ENCODE measurements at regions not wholly inside any gene's neighbourhood (a gene's known extent, or its start where the extent isn't known, plus 50 kb on each side); places are given as distances from the start of the nearest gene placed in this dataset.

- DNase-seq (ENCODE audit: low read depth, low spot score) (no peak), ATAC-seq (no peak)
- Histone ChIP-seq H3K27me3 (ENCODE audit: insufficient read depth, low read length) (no peaks in the 10 kb centered on the region), H3K36me3 (ENCODE audit: control insufficient read depth in 1 of 2, insufficient read depth in 2 of 2, low read length in 2 of 2) (no peaks in the 10 kb centered on the region), H3K27ac (ENCODE audit: low read depth, low read length) (no peak overlapping the region), H3K4me2 (ENCODE audit: low read length) (no peak overlapping the region), H3K9me2 (ENCODE audit: insufficient read depth) (no peaks in the 10 kb centered on the region), H3K9ac (ENCODE audit: low read length) (no peak overlapping the region), H3K9me3 (ENCODE audit: control insufficient read depth in 1 of 2, insufficient read depth in 1 of 2, low read depth in 1 of 2, low read length in 2 of 2) (no peaks in the 10 kb centered on the region), H3K79me2 (ENCODE audit: insufficient read depth, low read length) (no peaks in the 10 kb centered on the region), H2AFZ (ENCODE audit: low read depth, low read length, poor library complexity, severe bottlenecking) (no peak overlapping the region), H3K4me1 (ENCODE audit: control insufficient read depth in 1 of 2, insufficient read depth in 2 of 2, low read length in 2 of 2) (no peaks in the 10 kb centered on the region), H4K20me1 (ENCODE audit: insufficient read depth) (no peaks in the 10 kb centered on the region), H3K4me3 (replicated peaks in 1 of 2; ENCODE audit: low read depth in 1 of 2, low read length in 2 of 2) (no peak overlapping the region)
- no TSS peak for BruUV-seq (replicated peaks)
- CTCF ChIA-PET = no interaction called here
- TF ChIP-seq MAX (IDR thresholded peaks at IDR 0.05) (no peak), ATF3 (IDR thresholded peaks at IDR 0.05) (no peak), ZFX (IDR thresholded peaks at IDR 0.05) (no peak), YY1 (IDR thresholded peaks at IDR 0.05; ENCODE audit: extremely low read depth, insufficient replicate concordance, low read depth, low read length) (no peak), POLR2A (IDR thresholded peaks at IDR 0.05; ENCODE audit: borderline replicate concordance, extremely low read depth, insufficient read depth, insufficient read length) (no peak), EZH2 (IDR thresholded peaks at IDR 0.05) (no peak), TCF7L2 (IDR thresholded peaks at IDR 0.05; ENCODE audit: borderline replicate concordance, extremely low read depth, insufficient read depth, insufficient read length) (no peak), SP1 (IDR thresholded peaks at IDR 0.05; ENCODE audit: low read depth) (no peak), REST (IDR thresholded peaks at IDR 0.05; ENCODE audit: low read depth) (no peak)
- POLR2A ChIA-PET = no interaction called here
- RAD21 ChIA-PET (ENCODE audit: low non-redundant PET in 1 of 2, low total read pairs in 2 of 2, uncharacterized antibody in 2 of 2, unreplicated experiment in 2 of 2) = no interaction called here
- intact Hi-C loops (cut with micrococcal nuclease) = no loop called here
These were observed 933.9 kb downstream of the SLC16A7 start for GRCh38 chr12:60529723-60530122.
